Adrenal gland (tissue), 5 donors: ENCODE measurements at regions not wholly inside any gene's neighbourhood (a gene's known extent, or its start where the extent isn't known, plus 50 kb on each side); places are given as distances from the start of the nearest gene placed in this dataset.

Source experiments
- CTCF ChIP-seq, 6 experiments: fragments of 450-650 bp in 4 of 6; fragments of 200-600 bp in 2 of 6; sonication (generic) in 1 of 6; IDR thresholded peaks; 1 replicate in 5 of 6; 2 replicates in 1 of 6; pipeline versions ENCODE4 v1.5.1 to v1.8.0; 2016 to 2021; ENCODE audit warnings: antibody characterized with exemption in 6 of 6, mild to moderate bottlenecking in 2 of 6, moderate library complexity in 1 of 6
- POLR2A ChIP-seq, 2 donors: fragments of 450-650 bp; IDR thresholded peaks; one replicate each; pipeline ENCODE4 v1.6.1; 2017; ENCODE audit warnings: antibody characterized with exemption in 2 of 2, mild to moderate bottlenecking in 2 of 2, moderate library complexity in 1 of 2
- donor health status: DM: no; HTN: no; CAD: no.

GRCh38 chr14:27634056-27634970 lies 1036.5 kb upstream of the NOVA1 start:
- TF ChIP-seq POLR2A (IDR thresholded peaks at IDR 0.05) (no peak), CTCF (IDR thresholded peaks at IDR 0.05) (no peak)
